ENCODE measurements at regions not wholly inside any gene's neighbourhood (a gene's known extent, or its start where the extent isn't known, plus 50 kb on each side); places are given as distances from the start of the nearest gene placed in this dataset.

DNA sequence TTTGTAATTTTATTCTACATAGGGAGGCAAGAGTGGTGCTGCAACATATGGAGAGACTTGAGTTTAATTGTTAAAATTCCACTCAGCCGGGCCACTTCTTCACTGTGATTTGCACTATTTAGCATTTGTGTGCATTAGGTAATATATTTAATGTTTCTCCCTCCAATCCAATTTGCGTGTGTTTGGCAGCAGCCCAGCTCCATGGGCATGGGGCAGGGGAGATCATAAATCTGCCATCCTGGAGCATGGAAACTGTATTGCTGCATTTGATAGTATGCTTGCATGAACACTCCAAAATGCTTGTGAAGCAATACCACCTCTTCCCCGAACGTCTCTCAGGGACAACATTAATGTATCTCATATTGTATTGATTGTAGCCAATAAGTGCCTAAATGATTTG is 339.1 kb upstream of the RBFOX1 start:
- no peak for DNase-seq

DNA sequence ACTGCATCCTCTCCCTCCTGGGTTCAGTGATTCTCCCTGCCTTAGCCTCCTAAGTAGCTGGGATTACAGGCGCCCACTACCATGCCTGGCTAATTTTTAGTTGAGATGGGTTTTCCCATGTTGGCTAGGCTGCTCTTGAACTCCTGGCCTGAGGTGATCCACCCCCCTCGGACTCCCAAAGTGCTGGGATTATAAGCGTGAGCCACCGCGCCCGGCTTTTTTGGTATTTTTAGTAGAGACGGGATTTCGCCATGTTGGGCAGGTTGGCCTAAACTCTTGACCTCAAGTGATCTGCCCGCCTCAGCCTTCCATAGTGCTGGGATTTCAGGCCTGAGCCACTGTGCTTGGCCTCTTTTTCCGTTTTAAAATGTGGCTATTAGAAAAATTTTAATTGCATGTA is 343.8 kb upstream of the RBFOX1 start:
- DNase-seq: no peak

DNA sequence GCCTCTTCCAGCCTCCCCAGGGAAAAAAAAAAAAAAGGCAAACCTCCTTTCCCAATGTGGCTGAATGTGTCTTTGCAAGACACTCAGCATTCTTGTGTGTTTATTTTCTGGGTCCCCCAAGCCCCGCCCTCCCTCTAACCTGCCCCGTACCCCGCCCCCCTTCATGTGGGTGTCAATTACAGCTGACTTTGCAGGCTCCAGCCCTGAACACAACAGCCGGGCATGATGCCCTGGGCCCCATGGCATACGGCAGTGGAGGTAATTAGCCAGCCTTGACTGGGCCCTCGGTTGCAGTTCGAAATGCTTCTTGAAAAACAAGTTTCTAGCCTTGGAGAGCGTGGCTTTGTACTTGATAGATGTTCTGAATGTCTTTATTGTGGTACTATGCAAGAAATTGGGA is 354.7 kb upstream of the RBFOX1 start:
- no peak for DNase-seq

DNA sequence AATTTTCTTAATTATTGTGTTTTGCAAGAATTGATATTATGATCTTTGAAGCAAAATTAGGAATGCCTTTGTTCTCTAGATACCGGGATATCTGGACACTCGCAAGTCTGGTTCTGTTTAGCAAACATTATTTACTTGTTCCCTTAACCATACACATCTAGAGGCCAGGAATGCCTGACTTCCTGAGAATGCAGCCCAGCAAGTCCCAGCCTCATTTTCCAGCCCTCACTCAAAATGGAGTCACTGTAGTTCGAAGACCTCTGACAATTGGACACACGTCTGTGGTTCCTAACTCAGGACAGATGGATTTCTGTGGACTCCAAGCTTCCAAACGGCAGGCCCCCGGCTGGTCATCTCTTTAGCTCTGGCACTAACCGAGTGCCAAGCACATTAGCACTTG is 355.4 kb upstream of the RBFOX1 start:
- no peak for DNase-seq

DNA sequence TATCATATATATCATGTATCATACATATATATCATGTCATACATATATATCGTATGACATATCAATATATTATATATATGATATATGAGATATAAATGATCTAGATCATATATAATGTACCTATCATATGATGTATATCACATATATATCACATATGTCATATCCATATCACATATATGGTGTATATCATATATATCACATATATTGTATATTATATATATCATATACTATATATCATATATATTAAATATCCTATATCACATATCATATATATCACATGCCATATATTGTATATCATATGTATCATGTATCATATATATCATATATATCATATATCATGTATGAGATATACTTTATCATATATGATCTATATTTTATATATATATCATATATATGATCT is 355.9 kb upstream of the RBFOX1 start:
- no peak for DNase-seq

DNA sequence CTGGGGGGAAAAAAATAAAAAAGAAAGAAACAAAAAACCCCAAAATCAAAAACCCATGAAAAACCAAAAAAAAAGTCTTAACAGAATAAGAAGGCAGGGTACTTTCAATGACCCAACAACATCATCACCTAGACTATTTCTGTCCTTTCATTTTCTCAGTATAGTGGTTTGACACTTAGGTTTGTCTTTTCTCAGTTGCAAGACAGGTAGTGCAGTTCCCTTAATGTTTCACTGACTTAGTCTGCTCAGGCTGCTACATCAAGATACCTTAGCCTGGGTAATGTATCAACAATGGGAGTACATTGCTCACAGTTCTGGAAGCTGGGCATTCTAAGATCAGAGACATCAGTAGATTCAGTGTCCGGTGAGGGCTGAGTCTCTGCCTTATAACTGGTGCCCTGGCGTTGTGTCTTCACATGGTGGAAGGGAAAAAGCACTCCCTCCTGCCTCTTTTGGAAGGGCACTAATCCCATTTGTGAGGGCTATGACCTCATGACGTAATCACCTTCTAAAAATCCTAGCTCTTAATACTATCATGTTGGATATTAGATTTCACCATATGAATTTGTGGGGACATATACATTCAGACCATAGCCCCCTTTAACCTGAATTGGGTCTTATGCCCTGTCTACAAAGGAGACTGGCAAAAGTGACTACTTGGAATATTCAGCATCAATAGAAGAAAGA is 362.3 kb upstream of the RBFOX1 start:
- no peak for DNase-seq

DNA sequence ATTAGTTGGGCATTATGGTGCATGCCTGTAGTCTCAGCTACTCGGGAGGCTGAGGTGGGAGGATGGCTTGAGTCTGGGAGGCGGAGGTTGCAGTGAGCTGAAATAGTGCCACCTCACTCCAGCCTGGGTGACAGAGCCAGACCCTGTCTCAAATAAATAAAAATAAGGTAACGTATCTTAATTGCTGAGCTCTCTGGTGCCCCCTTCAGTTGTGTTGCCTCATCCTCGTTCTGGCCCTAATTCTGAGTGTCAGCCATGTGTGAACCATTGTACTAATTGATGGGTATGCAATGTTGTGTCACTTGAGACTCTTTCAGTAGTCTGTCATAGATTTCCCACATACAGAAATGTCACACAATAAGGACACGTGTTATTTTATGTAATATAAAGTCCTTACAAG is 363.1 kb upstream of the RBFOX1 start:
- DNase-seq: no peak

DNA sequence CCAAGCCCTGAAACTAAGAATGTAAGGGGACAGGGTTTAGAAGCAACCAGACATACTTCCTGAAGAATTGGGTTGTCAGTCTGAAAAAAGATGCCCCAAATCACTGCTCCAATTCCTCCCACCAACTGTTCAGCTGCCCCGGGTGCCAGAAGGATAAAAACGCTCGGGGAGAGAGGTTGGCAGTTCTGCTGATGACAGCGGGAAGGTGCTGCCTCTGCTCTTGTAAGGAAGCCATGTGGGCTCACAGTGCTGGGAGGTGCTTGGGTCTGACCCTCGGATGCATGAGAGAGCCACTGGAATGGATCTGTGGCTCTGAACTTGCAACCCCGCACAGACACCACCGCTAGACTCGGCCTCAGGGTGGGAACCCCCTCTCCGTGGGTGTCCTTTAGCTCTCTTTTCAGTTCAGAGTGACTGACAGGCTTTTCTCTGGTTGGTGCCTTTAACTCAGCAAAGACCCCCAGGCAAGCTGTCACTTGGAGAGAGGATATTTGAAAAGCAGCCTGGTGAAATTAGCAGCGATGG is 364.8 kb upstream of the RBFOX1 start:
- no peak for DNase-seq

DNA sequence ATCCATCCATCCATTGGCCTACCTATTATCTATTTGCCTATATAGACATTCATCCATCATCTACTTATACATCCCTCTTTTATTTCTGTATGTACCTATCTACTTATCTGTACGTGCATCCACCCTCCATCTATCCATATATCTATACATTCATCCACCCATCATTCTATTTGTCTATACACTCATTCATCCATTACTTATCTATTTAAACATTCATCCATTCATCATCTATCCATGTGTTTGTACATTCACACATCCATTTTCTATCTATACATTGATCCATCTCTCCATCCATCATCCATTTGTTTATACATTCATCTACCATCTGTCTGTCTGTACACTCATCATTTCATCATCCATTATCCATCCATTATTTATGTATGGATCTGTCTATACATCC is 365.7 kb upstream of the RBFOX1 start:
- DNase-seq: no peak

DNA sequence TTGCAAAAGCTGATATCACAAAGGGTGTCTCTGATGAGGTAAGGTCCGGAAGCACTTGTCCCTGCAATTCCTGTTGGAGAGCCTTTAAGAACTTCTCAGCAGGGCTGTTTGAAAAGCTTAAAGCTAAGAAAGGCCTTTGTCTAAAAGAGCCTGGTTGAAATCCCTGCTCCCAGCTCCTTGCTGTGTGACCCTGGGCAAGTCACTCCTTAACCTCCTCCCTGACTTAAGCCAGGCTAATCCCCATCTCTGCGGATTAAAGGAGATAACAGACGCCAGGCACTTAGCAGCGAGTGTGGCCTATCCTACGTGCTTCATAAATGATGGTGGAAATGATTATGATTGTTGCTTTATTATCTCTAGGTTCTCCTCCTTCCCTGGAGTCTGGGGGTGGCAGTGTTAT is 368.0 kb upstream of the RBFOX1 start:
- no peak for DNase-seq

DNA sequence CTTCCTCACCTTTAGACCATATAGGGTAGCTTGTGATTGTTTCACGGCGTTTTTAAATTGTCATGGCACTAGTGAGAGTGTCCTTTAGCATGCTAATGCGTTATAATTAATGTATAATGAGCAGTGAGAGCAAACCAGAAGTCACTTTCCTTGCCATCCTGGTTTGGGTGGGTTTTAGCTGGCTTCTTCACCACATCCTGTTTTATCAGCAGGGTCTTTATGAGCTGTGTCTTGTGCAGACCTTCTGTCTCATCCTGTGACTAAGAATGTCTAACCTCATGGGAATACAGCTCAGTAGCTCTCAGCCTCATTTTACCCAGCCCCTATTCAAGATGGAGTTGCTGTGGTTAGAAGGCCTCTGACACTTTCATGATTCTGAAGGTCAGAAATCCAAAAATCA is 370.9 kb upstream of the RBFOX1 start:
- DNase-seq: no peak

DNA sequence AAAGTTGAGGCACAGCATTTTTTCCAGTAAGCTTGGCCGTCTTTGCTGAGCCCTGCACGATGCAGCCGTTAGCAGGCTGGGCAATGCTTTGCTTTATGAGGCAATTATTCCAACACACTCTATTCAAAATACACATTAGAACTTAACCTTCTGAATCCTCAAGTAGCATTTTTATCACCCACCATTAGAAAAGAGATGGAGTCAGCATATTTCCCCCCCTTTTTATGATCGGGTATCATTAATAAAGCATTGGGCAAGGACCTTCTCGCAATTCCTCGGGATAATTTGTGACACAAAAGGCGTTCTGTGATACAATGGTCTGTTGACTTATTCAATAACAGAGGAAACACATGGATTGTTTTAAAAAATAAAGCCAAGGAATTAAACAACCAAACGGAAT is 374.5 kb upstream of the RBFOX1 start:
- DNase-seq: no peak

DNA sequence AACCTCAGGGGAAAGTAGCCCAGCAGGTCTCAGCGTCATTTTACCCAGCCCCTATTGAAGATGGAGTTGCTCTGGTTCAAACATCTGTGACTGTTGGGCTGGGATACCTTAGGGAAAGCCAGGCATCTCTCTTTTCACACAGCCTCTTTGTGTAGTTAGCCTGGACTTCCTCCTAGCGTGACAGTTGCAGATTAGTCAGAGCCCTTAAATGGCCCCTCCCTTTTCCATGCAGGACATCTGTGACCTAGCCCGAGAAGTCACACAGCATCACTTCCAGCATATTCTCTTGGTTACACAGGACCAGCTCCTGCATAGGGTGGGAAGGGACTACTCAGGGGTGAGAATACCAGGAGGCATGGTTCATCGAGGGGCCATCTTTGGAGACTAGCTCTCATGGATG is 375.0 kb upstream of the RBFOX1 start:
- DNase-seq: no peak

DNA sequence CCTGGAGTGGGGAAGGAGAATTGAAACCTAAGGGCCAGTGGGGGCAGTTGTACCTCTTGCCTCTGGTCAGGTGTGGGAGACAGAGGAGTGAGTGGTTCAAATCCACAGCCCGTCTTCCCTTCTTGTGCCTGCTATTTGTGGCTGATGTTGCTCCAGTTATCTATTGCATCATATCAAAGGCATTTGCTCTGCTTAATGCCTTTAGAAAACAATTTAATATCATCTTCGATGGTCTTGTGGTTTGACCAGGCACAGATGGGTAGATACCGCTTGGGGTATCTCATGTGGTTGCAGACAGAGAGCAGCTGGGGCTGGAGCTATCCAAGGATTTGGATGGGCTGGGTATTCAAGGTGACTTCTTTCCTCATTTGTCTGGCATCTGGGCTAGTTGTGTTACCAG is 376.1 kb upstream of the RBFOX1 start:
- DNase-seq: no peak

DNA sequence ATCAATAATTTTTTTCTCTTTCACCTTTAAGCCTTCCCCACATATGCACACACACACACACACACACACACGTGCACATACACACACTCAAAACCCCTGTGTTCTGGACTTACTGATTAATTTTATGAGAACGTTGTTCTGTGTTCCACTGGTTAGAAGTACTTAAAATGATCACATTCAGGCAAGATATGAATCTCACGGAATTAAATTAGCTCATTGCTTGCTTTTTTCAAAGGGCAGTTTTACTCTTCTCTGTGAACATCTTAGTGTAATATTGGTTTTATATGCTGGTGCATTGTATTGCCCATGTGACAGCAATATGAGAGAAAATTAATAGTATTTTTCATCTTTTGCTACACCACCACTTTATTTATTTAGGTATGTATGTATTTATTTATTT is 377.3 kb upstream of the RBFOX1 start:
- DNase-seq: no peak

DNA sequence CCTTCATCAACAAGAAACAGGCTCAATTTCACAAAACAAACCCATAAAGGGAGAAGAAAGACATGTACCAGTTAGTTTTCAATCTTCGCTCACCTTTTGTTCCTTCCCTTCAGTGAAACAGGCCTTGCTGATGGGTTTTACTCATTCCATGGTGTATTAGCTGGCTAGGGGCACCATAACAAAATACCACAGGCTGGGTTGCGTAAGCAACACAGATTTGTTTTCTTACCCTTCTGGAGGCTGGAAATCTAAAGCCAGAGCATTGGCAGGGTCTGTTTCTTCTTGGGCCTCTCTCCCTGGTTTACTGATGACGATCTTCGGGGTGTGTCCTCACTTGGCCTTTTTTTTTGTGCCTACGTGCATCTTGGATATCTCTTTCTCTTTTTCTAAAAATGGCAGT is 383.4 kb upstream of the RBFOX1 start:
- DNase-seq: no peak

DNA sequence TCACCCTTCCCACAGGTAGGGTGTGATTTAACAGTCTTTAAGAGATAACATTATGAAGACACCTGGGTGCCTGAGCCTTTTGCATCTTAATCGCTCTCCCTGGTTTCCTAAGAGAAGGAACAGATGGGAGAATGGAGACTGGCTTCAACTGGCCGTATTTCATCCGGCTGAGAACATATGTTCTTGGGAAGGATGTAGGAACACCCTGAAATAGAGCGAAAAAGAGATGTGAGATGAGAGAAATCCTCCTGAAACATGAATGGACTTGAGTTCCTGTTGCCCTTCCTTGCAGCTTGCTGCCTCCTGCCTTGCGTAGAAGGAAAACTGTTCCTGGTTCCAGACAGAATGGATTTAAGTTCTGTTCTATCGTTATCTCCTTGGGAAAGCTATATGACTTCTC is 385.4 kb upstream of the RBFOX1 start:
- DNase-seq: no peak

DNA sequence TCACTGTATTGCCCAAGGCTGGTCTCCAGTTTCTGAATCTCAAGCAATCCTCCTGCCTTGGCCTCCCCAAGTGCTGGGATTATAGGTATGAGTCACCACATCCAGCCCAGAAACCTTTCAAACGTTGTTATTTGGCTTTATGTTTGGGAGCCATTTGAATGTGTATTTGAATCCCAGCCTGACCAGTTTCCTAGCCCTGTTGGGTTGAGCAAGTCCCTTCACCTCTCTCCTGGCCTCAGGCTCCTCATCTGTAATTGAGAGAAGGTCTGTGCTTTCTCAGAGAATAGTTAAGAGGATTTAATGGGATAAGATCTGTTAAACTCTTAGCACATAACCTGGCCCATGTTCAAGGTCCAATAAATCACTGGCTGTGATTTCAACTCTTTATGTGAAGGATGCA is 385.8 kb upstream of the RBFOX1 start:
- DNase-seq: no peak

DNA sequence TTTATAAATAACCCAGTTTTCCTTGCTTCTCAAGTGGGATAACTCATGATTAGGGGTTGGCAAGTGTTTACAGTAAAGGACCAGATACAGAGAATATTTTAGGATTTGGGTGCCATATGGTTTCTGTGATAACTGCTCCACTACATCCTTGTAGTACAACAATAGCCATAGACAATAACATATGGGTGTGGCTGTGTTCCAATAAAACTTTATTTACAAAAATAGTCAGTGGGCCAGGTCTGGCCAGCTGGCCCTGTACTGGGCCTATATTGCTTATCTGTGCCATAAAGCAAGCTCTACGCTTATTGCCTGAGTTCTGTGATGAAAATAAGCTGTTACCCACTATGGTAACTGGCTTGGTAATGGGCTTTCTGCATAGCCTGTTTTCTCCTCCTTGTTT is 386.5 kb upstream of the RBFOX1 start:
- DNase-seq: no peak

DNA sequence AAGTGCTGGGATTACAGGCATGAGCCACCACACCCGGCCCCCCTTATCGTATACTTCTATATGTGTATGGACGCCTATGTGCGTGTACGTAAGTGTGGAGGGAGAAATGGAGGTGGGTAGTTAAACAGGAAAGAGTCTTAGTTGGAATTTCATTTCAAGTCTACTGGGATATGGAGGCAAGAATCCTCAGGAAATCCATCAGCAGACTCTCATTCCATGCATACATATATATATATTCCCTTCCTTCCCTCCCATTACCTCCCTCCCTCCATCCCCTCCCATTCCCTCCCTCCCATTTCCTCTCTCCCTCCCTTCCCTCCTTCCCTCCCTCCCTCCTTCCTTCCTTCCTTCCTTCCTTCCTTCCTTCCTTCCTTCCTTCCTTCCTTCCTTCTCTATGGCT is 391.7 kb upstream of the RBFOX1 start:
- DNase-seq: no peak

DNA sequence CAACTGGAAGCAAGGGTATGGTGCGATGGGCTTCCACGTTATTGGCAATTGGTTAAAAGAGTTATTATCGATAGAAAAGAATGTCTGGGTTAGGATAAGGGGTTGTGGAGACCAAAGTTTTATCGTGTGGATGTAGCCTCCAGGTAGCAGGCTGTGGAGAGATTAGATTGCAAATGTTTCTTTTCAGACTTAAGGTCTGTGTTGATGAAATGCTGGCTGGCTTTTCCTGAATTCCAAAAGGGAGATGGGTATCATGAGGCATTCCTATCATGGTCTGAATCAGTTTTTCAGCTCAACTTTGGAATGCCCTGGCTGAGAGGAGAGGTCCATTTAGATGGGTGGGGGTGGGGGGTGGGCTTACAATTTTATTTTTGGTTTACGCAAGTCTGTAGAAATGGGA is 395.0 kb upstream of the RBFOX1 start:
- no peak for DNase-seq

DNA sequence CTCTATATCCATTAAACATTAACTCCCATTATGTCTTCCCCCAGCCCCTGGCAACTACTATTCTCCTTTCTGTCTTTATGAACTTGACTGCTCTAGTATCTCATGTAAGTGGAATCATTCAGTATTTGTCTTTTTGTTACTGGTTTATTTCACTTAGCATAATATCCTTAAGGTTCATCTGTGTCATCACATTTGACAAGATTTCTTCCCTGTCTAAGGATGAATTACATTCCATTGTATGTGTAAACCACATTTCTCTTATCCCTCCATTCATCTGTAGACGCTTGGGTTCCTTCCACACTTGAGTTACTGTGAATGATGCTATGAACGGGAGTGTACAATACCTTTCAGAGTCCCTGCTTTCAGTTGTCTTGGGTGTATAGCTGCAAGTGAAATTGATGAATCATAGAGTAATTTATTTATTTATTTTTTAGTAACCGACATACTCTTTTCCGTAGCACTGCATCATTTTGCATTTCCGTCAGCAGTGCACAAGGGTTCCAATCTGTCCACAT is 399.7 kb upstream of the RBFOX1 start:
- no peak for DNase-seq

DNA sequence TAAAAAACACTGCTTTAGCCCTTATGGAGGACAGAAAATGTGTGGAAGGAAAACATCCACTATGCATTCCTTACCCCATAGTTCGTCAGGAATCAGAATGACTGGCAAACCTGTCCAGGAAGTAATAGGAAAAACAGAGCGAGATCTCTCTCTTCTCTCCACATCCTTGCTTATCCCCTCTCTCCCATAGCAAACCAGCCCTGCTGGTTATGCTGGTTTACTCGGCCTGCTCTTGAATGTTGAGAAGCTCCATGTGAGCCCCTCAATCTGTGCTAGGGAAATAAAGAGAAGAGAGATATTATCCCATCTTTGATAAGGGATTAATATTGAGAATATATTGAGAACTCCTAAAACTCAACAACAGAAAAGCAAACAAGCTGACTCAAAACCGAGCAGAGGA is 402.8 kb upstream of the RBFOX1 start:
- no peak for DNase-seq

DNA sequence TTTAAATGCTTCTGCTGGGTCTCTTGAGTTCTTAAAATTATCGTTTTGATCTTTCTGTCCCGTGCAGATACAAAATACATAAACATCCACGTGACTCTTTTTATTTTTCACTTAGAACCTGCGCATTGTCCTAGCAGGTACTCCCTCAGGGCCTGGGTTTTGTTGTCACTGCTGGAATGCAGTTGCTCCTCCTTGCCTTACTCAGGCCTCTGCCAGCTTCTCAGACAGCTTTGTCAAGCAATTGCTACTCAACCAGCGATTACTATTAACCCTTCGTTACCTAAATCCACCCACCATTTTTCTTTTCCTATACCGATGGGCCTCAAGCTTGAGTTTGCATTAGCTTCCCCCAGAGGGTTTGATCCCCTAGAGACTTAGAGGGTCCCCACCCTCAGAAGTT is 405.9 kb upstream of the RBFOX1 start:
- DNase-seq: no peak

DNA sequence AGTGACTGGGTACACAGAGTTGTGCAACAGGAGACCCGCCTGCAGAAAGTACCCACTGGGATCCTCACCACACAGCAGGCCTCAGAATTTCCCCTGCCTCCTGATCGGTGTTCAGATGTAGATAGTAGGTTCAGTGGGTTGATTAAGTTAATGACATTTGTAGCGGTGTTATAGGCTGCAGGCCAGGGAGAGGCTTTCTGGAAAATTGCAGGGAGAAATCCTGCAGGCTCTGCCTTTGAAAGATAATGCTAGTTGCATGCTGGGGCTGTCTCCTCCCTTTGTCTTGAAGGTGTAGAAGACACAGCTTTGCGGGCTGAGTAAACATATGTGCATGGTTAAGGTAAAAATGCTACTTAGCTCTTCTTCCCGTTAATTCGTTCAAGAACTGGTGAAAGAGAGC is 406.3 kb upstream of the RBFOX1 start:
- DNase-seq: no peak

Data from stimulated activated CD4-positive, alpha-beta T cell treated with anti-CD3 and anti-CD28 coated beads, Interleukin-4, amount 100 ng/mL, for 4 hours (primary cell).